ENCODE measurements at regions not wholly inside any gene's neighbourhood (a gene's known extent, or its start where the extent isn't known, plus 50 kb on each side); places are given as distances from the start of the nearest gene placed in this dataset.
A peak's percentile ranks its signal among the peaks of the same experiment; 100 is the strongest.

DNA sequence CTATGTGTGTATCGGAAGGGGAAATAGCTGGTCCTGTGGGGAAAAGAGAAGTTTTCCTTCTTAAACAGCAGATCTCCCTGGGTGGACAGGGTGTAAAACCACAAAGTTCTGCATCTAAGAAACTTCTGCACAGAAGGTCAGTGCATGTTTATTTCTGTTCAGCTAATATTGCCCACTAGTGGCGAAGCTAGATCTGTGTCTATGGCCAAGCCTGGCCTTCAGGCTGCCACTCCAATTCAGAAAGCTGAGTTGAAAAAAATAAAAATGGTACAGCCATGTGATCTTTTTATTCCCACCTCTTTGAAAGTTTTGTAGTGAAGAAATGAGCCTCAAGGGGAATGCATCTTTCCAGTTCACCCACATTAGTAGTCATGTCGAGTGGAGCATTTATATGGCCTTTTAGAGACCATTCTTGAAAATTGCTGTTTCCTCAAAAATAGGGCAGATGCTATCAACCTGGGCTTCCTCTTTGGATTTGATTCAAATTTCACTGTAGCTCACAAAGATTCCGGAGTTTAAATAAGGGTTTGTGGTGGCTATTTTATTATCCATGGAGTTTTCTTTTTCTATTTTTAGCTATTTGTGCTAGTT, 488.0 kb downstream of the PRELID2 start:
- DNase-seq (ENCODE audit: low spot score) = peak; percentile 5
- TF ChIP-seq, protein P1, sequence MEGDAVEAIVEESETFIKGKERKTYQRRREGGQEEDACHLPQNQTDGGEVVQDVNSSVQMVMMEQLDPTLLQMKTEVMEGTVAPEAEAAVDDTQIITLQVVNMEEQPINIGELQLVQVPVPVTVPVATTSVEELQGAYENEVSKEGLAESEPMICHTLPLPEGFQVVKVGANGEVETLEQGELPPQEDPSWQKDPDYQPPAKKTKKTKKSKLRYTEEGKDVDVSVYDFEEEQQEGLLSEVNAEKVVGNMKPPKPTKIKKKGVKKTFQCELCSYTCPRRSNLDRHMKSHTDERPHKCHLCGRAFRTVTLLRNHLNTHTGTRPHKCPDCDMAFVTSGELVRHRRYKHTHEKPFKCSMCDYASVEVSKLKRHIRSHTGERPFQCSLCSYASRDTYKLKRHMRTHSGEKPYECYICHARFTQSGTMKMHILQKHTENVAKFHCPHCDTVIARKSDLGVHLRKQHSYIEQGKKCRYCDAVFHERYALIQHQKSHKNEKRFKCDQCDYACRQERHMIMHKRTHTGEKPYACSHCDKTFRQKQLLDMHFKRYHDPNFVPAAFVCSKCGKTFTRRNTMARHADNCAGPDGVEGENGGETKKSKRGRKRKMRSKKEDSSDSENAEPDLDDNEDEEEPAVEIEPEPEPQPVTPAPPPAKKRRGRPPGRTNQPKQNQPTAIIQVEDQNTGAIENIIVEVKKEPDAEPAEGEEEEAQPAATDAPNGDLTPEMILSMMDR (IDR thresholded peaks at IDR 0.05; ENCODE audit: extremely low read depth, missing control alignments) = peak; percentile 37

DNA sequence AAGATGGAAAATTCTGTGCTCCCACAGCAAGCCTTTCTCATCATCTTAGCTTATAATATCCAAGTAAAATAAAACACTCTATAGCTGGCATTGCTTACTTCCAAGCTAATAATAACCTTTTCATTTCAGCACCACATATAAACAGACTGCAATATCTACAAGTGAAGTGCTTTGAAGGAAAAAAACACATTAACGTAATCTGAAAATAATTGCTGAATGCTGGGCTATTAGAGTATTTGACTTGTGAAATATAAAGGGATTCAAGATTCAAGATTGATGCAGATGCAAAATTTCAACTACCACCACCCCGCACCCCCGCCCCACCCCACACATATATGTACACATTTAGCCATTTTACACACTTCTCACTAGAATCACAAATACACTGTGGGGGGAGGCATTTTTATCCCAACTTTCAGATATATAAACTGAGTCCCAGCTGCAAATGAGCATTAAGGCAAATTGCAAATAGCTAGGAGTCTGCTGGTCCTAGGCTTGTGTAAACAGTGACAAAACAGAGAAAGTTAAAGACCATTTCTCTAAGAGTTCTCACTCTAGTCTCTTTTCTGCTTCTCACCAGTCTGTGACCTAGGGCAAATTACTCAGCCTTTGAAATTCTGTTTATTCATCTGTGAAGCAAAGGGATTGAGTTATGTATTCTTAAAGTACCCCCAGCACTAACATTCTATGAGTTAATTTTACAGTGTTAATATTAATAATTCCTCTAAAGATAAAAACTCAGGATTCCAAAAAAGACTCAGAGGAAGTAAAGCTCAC, 489.4 kb downstream of the PRELID2 start:
- DNase-seq (ENCODE audit: low spot score) = no peak
- TF ChIP-seq, protein P1 (IDR thresholded peaks at IDR 0.05; ENCODE audit: extremely low read depth, missing control alignments) = no peak

DNA sequence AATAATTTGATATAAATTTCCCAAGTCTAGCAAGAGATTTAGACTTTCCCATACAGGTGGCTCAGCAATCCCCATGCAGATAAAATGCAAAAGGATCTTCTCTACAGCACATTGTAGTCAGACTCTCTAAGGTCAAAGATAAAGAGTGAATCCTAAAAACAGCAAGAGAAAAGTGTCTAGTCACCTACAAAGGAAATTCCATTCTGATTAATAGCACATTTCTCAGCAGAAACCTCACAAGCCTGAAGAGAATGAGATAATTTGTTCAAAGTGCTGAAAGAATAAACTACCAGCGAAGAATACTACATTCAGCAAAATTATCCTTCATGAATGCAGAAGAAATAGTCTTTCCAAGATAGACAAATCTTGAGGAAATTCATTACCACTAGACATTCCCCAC, 493.3 kb downstream of the PRELID2 start:
- no peak for DNase-seq (ENCODE audit: low spot score)
- TF ChIP-seq, protein P1 (IDR thresholded peaks at IDR 0.05; ENCODE audit: extremely low read depth, missing control alignments) = no peak

DNA sequence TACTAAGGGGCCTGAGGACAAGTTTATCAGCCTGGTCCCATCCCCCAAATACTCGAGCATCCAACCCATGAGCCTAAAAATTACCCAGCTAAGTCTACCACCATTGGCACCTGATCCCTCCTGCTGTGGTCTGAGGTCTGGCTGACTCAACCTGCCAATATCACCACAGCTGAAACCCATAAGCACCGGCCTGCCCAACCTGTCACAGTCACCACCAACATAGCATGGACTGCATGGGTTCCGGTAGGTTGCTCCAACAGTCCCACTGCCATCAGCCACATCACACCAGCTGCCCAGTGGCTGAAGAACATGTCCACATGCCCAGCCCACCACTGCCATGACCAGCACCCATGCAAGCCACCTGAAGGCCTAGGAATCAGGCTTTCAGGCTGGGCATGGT, 495.0 kb downstream of the PRELID2 start:
- TF ChIP-seq, protein P1 (IDR thresholded peaks at IDR 0.05; ENCODE audit: extremely low read depth, missing control alignments) = no peak
- DNase-seq (ENCODE audit: low spot score) = no peak

DNA sequence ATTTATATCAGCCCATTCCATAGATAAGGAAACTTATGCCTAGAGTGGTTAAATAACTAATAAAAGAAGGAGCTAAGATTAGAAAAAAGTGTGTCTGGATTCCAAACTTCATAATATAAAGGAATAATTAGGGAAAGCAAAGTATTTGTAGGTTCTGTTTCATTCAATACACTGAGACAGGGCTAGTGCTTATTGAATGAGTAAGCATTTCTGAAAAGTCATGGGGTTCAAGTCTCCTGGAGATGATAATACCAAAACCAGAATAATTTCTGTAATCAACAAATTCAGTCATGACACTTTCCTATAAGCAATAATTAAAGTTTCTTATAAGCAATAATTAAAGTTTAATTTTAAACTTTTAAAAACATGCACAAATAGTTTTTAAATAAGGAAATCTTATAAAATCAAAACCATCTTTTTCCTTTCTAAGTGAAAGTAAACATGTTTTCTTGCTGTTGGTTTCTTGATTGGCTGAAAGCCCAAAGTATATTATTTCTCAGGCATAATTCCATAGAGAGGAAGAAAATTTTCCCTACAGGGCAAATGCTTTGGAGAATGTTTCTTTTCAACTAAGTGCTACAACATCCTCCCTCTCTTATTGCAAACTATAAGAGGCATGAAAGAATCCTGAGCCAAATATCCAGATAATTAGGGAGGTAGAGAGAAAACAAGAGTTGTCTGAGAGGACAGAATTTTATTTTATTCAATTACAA, 510.2 kb downstream of the PRELID2 start:
- DNase-seq (ENCODE audit: low spot score) = no peak
- TF ChIP-seq, protein P1 (IDR thresholded peaks at IDR 0.05; ENCODE audit: extremely low read depth, missing control alignments) = no peak

DNA sequence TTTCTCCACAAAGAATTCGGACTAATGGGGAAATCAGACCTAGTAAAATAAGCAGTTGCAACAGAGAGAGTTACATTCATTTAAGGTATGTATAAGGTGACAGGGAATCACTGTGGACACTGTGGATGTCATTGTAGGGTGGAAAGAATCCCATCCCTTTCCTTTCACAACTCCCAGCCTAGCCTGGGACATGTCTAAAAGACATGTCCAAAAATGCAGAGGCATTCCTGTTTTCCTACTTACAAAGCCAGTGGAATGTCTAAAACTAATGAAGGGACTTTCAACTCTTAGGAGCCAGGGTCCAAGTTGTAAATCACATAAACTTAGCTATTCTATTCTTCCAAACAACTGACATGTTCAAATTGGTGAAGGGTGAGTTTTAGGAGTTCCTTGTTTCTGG, 511.0 kb downstream of the PRELID2 start:
- no peak for DNase-seq (ENCODE audit: low spot score)
- TF ChIP-seq, protein P1 (IDR thresholded peaks at IDR 0.05; ENCODE audit: extremely low read depth, missing control alignments) = no peak

DNA sequence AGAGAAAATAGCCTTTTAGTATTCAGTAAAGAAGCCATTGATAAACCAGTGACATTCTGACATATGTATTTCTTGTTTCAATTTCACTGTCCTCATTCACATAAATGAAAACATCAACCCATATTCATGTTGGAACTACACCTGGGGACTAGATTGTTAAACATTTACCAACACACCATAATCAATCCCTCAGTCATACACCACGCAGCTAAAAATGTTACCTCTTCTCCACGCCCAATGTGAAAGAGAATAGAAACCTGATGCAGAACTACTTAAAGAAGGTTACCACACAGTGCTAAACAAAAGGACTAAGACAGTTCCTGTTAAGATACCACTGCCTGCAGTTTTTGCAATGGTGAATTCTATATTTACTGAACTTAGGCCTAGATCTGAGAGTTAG, 518.9 kb downstream of the PRELID2 start:
- no peak for DNase-seq (ENCODE audit: low spot score)
- TF ChIP-seq, protein P1 (IDR thresholded peaks at IDR 0.05; ENCODE audit: extremely low read depth, missing control alignments) = no peak
